ENCODE measurements at regions not wholly inside any gene's neighbourhood (a gene's known extent, or its start where the extent isn't known, plus 50 kb on each side); places are given as distances from the start of the nearest gene placed in this dataset.

GRCh38 chr4:136103616-136104015 lies 1428.7 kb downstream of the PCDH18 start:
- TF ChIP-seq POLR2A (IDR thresholded peaks at IDR 0.05; ENCODE audit: low read depth, low read length) (no peak), RAD21 (IDR thresholded peaks at IDR 0.05; ENCODE audit: insufficient read depth, low read depth, low read length) (no peak), CTCF (IDR thresholded peaks at IDR 0.05 in 2 of 3, conservative IDR thresholded peaks at IDR 0.05 in 1 of 3; ENCODE audit: control insufficient read depth in 2 of 3, extremely low read depth in 1 of 3, insufficient read depth in 1 of 3, low read depth in 3 of 3, low read length in 3 of 3) (no peak), E2F4 (IDR thresholded peaks at IDR 0.05; ENCODE audit: low read depth, low read length) (no peak), EZH2 (IDR thresholded peaks at IDR 0.05; ENCODE audit: borderline replicate concordance, control insufficient read depth, low read depth, low read length) (no peak), NFXL1 (IDR thresholded peaks at IDR 0.05; ENCODE audit: borderline replicate concordance) (no peak)
